Head of caudate nucleus (tissue), 42 donors: ENCODE measurements at regions not wholly inside any gene's neighbourhood (a gene's known extent, or its start where the extent isn't known, plus 50 kb on each side); places are given as distances from the start of the nearest gene placed in this dataset.
A peak's percentile ranks its signal among the peaks of the same experiment; 100 is the strongest.
"Not testable (repeated sequence)": the region's sequence is repeated elsewhere in the genome, so short reads cannot be mapped to it uniquely, and the experiment has no call there.

ENCODE experiments used
- DNase-seq, 42 donors: peaks; one replicate each; pipeline versions ENCODE4 v3.0.0 to v3.0.0-alpha.2; 2020 to 2021; ENCODE audit warnings: mixed read lengths in 7 of 42
- intact Hi-C: fragments of 100-400 bp; cut with DNase I; formaldehyde crosslinking; loops from one replicate; pipeline ENCODE4 v1.15.0; 2022

- DNase-seq, result no peak
- intact Hi-C loops, result no loop called here
Observed at GRCh38 chr5:89842531-89842930, 567.0 kb downstream of the CETN3 start.

DNA sequence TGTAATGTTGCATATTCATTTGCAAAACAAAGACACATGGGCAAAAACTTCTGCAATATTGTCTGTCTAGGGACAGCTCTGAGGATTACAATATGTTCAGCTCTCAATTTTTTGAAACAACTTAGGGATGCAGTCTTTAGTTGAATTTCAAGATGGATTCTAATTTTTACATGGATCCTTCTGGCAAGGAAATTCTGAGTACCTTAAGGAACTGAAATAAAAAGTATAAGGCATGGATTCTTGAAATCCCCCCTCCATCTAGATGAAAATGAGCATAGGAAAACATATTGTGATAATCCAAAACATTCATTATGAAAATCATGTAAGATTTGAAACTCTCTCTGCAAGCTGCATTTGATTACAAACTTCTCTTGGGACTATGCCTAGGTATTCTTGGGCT lies 568.6 kb downstream of the CETN3 start:
- intact Hi-C loops, result no loop called here
- DNase-seq, result no peak

DNA sequence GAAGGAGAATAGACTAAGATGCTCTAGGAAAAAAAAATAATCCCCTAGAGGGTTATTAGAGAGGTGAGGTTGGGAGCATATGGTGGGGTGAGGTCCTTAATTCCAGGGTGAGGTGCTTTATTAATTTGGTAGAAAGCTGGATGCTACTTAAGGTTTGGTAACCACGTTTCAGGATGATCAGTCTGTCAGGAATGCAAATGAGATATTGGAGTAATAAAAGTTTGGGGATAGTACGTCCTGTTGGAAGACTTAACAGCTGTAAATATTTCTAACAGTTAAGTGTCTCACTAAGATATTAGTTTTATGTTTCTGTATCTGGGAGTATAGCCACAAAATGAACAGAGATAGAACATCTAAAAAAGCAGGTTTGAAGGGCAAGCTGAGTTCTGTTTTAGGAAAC lies 578.9 kb downstream of the CETN3 start:
- intact Hi-C loops, result no loop called here
- no peak for DNase-seq

DNA sequence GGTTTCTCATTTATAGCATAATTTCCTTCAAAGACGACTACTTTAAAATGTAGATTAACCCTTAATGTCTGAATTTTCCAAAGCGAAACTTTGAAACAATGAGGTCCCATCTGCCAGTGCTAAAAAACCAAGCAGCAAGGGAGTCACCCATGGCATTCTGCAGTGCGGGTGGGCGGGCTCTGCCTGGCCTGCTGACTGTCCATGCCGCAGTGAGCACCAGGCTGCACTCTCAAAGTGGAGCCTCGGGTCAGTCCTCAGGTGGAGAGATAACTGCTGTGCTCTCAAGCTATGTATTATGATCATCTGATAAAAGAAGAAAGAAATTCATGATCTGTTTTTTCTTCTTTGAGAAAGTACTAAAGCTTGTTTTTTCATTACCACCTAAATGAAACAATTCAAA lies 581.6 kb downstream of the CETN3 start:
- intact Hi-C loops, result no loop called here
- no peak for DNase-seq

DNA sequence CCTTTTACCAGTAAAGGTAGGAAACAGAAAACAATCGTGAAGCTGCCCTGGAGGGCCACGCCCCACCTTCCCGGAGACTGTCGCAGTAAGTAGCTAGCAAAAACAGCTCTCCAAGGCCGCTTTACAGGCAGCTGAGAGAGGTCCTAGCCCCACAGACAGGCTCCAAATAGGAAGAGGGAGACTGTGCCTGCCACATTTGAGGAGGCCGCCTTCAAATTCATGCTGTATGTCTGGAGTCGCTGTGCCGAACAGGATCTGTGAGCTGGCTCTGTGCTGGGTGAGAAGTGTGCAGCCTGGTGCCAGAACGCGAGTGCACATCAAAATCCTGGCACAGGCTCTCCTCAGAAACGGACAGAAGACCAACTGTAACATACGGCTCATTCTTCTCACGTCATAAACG lies 582.2 kb downstream of the CETN3 start:
- no peak for DNase-seq
- intact Hi-C loops, result no loop called here

DNA sequence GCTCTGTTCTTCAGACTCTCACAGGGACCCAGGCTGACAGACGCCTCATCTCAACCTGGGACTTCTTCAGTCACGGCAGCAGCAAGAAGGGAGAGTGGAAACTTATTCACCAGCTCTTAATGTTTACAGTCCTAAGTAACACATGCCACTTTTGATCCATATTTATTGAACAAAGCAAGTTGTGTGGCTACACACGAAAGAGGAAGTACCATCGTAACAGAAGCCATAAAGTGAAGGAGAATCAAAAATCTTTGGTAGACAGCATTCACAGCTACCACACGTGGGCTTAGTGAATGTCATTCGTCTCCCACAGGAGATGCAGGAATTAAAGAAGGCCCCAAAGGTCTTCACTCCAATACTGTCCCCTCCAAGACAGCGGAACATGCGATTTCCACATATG lies 582.6 kb downstream of the CETN3 start:
- intact Hi-C loops, result no loop called here
- DNase-seq, result no peak

DNA sequence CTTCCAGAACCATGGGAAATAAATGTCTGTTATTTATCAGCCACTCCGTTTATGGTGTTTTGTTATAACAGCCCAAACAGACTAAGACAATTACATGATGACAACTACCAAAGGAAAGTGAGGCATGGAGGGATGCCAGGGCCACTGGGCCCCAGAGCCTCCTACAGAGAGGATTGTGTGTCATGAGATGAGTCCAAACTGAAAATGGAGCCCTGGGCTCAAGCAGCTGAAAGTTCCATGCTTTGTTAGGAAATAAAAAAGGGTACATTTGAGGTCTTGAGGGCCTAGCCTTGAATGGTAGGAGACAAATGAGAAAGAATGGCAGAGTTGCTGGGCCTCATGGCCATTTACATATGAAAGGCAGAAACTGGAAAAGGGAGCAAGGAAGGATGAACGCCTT lies 586.5 kb downstream of the CETN3 start:
- intact Hi-C loops, result no loop called here
- DNase-seq, result no peak

- no peak for DNase-seq
- intact Hi-C loops, result no loop called here
Observed at GRCh38 chr5:89817841-89818240, 591.7 kb downstream of the CETN3 start.

- DNase-seq, result peak in 13 of 42 donors; percentile 2 to 58 (median 12)
- intact Hi-C loops, result no loop called here
Observed at GRCh38 chr5:89816038-89816437, 593.5 kb downstream of the CETN3 start.

DNA sequence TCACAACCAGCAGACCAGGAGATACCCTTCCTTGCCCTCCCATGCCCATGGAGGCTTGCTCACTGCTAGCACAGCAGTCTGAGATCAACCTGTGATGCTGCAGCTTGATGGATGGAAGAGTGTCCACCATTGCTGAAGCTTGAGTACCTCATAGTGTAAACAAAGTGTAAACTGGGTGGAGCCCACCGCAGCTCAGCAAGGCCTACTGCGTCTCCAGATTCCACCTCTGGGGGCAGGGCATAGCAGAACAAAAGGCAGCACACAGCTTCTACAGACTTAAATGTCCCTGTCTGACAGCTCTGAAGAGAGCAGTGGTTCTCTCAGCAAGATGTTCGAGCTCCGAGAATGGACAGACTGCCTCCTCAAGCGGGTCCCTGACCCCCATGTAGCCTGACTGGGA lies 608.8 kb downstream of the CETN3 start:
- DNase-seq, intact Hi-C loops: not testable (repeated sequence)

DNA sequence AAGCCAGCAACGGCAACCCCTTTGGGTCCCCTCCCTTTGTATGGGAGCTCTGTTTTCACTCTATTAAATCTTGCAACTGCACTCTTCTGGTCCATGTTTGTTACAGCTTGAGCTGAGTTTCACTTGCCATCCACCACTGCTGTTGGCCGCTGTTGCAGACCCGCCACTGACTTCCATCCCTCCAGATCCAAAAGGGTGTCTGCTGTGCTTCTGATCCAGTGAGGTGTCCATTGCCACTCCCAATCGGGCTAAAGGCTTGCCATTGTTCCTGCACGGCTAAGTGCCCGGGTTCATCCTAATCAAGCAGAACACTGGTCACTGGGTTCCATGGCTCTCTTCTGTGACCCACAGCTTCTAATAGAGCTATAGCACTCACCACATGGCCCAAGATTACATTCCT lies 615.1 kb downstream of the CETN3 start:
- DNase-seq, intact Hi-C loops: not testable (repeated sequence)

DNA sequence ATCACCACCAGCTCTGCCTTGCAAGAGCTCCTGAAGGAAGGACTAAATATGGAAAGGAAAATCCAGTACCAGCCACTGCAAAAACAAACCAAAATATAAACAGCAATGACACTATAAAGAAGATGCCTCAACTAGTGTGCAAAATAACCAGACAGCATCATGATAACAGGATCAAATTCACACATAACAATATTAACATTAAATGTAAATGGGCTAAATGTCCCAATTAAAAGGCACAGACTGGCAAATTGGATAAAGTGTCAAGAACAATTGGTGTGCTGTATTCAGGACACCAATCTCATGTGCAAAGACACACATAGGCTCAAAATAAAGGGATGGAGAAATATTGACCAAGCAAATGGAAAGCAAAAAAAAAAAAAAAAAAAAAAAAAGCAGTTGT lies 629.8 kb downstream of the CETN3 start:
- DNase-seq, intact Hi-C loops: not testable (repeated sequence)

DNA sequence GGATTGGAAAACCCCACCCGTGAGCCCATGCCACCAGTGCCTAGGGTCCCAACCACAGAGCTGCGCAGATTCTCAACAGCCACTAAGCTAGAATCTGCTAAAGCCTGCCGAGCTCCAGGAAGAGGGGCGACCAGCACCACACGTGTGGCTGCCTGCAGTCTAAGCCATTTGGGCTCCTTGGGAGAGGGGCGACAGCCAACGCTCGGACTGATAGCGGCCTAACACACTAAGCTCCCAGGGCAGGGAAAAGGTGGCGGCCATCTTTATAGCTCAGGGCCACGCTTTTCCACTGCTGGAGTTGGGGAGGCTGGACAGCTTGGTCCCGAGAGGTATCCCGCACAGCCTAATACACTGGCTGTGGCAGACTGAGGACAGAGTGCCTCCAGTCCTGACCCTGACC lies 631.8 kb downstream of the CETN3 start:
- DNase-seq, result no peak
- intact Hi-C loops, result no loop called here

- intact Hi-C loops, result no loop called here
- no peak for DNase-seq
Observed at GRCh38 chr5:89769975-89770374, 639.6 kb downstream of the CETN3 start.

GRCh38 chr5:89759802-89760201 lies 649.8 kb downstream of the CETN3 start:
- no peak for DNase-seq
- intact Hi-C loops, result no loop called here

DNA sequence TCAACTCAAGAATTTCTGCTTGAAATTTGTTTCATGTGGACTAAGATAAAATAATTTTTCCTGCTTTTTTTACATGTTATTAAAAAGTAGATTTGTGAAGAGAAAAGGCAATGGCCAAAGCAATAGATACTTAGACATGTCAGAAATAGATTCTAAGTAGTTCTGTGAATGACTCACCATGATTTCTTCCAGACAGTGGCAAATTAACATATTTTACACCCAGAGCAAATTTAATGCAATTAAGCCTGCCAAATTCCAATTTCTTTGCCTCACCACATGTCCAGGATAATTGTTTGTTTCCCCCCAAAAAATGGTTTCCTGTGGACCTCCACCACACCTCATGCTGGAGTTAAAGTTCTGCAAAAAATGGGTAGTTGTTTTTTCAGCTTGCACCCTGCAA lies 651.4 kb downstream of the CETN3 start:
- DNase-seq, result no peak
- intact Hi-C loops, result no loop called here

- DNase-seq, result no peak
- intact Hi-C loops, result no loop called here
Observed at GRCh38 chr5:89756955-89757354, 652.6 kb downstream of the CETN3 start.

DNA sequence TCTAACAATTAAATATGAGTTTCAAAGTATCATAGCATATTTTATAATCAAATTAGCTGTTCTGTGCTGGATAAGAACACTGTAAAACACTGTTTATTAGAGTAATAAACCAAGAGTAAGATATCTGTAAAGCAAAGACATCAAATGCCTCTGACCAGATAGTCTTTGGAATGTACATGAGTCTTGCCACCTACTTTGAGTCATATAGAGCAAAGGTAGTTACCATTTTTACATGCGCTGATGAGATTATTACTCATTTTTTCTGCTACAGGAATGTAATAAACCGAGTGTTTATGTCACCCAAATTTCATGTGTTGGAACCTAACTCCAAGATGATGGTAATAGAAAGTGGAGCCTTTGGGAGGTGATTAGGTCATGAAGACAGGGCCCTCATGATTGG lies 654.5 kb downstream of the CETN3 start:
- no peak for DNase-seq
- intact Hi-C loops, result no loop called here

- intact Hi-C loops, result no loop called here
- no peak for DNase-seq
Observed at GRCh38 chr5:89735082-89735481, 674.5 kb downstream of the CETN3 start.

DNA sequence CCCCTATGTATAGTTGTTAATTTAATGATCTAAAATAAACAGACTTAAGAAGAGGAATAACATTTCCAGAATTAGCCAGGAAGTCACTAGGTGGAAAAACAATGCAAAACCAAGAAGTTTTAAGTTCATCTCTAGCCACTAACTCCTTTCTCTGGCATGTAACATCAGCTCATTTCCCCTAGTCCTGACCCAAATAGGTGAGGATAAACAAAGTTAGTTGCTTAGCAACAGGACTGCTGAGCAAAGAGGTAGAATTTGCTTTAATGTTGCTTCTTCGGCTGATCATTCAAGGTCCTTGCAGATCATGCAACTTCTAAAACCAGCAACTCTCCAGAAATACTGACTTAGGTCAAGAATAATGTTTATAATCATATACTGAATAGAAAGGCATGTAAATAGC lies 675.8 kb downstream of the CETN3 start:
- intact Hi-C loops, result no loop called here
- DNase-seq, result no peak

DNA sequence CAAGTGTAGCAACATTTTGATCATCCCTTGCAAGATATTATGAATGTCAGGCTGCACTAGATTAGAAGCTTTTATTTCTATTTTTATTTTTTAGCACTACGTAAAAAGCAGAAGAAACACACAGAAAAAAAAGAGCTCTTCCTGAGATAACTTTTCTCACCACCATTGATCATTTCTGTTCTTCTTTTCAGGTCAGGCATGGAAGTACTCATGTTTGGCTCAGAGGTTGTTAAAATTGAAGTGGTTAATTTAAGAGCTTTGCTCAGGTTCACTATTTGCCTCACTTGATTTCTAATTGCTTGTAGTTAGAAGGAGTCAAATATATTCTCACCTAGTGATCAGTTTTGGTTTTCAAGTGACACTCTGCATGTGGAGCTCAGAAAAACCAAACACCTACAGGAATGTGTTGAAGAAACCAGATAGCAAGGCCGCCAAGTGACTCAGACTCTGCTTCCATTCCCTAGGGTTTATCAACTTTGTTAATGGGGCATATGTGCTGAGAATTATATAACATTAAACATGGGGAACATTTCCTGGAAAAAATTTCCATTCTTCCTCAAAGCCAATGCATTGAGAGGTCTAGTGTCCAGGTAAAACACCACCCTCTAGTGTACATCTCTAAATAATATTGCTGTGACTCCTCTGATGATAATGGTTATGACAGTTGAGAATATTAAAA lies 679.8 kb downstream of the CETN3 start:
- DNase-seq, result no peak
- intact Hi-C loops, result no loop called here

DNA sequence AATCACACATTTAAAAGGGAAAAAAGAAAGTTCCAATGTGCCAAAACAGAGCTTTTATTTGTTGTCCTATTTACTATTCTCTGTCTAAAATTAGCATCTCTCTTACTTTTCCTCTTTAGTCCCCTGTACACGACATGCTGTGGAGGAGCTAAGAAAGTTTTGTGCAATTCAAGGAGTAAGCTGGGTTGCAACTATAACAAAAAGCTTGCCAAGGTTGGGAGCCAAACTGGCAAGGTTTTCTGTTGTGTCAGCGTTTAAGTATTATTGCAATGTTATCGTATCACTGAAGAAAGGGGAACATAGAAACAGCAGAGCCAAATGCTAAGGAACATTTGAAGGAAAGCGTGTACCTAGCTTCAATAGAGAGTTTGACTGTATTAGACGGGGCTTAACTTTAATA lies 680.8 kb downstream of the CETN3 start:
- intact Hi-C loops, result no loop called here
- DNase-seq, result peak in 12 of 42 donors; percentile 2 to 45 (median 13)
